Hepatocyte (in vitro differentiated cells): ENCODE measurements at regions not wholly inside any gene's neighbourhood (a gene's known extent, or its start where the extent isn't known, plus 50 kb on each side); places are given as distances from the start of the nearest gene placed in this dataset.

Source experiments
- DNase-seq: peaks from one replicate; pipeline ENCODE4 v3.0.0-alpha.2; 2016; ENCODE audit warnings: low spot score
- H2AFZ ChIP-seq: fragments of 200-600 bp; sonication (generic); 2 replicates; pipeline ENCODE4 v1.6.0; 2016; ENCODE audit warnings: antibody characterized with exemption, mild to moderate bottlenecking
- H3K27ac ChIP-seq: fragments of 200-600 bp; sonication (generic); 2 replicates; pipeline ENCODE4 v1.5.1; 2016; ENCODE audit warnings: mild to moderate bottlenecking
- H3K27me3 ChIP-seq: fragments of 200-600 bp; sonication (generic); 2 replicates; pipeline ENCODE4 v1.6.1; 2016
- H3K36me3 ChIP-seq: fragments of 200-600 bp; sonication (generic); replicated peaks from 2 replicates; pipeline ENCODE4 v1.5.1; 2016; ENCODE audit warnings: low read depth; ENCODE audit not compliant: insufficient read depth
- H3K4me1 ChIP-seq: fragments of 200-600 bp; sonication (generic); 2 replicates; pipeline ENCODE4 v1.5.1; 2016; ENCODE audit warnings: mild to moderate bottlenecking, moderate library complexity; ENCODE audit not compliant: insufficient read depth
- H3K4me2 ChIP-seq: fragments of 200-600 bp; sonication (generic); 2 replicates; pipeline ENCODE4 v1.6.0; 2016
- H3K4me3 ChIP-seq: fragments of 200-600 bp; sonication (generic); 2 replicates; pipeline ENCODE4 v1.5.1; 2016; ENCODE audit warnings: mild to moderate bottlenecking
- H3K79me2 ChIP-seq: fragments of 200-600 bp; sonication (generic); 2 replicates; pipeline ENCODE4 v1.6.0; 2017; ENCODE audit warnings: mild to moderate bottlenecking
- H3K9me2 ChIP-seq: fragments of 200-600 bp; sonication (generic); replicated peaks from 2 replicates; pipeline ENCODE4 v1.6.0; 2017; ENCODE audit warnings: mild to moderate bottlenecking; ENCODE audit not compliant: insufficient read depth
- H3K9me3 ChIP-seq: fragments of 200-600 bp; sonication (generic); 2 replicates; pipeline ENCODE4 v1.5.1; 2016; ENCODE audit warnings: low read depth, mild to moderate bottlenecking
- H4K20me1 ChIP-seq: fragments of 200-600 bp; sonication (generic); 2 replicates; pipeline ENCODE4 v1.6.0; 2016; ENCODE audit warnings: mild to moderate bottlenecking; ENCODE audit not compliant: insufficient read depth, poor library complexity, severe bottlenecking
- EZH2 ChIP-seq: fragments of 200-600 bp; sonication (generic); IDR thresholded peaks from 2 replicates; pipeline ENCODE4 v1.6.1; 2016; ENCODE audit warnings: antibody characterized with exemption, mild to moderate bottlenecking, borderline replicate concordance
- EZH2phosphoT487 ChIP-seq: fragments of 200-600 bp; sonication (generic); IDR thresholded peaks from one replicate; pipeline ENCODE4 v1.6.1; 2018; ENCODE audit warnings: antibody characterized with exemption, mild to moderate bottlenecking, low read depth, moderate library complexity; ENCODE audit not compliant: unreplicated experiment, severe bottlenecking
- WGBS: methylation state at CpG from one replicate; pipeline ENCODE4 v1.1.6; 2016; ENCODE audit warnings: low lambda C conversion rate; ENCODE audit errors: missing lambda C conversion rate; 5-methylcytosine and 5-hydroxymethylcytosine counted together
- TF ChIP-seq, protein P1 (sequence below): fragments of 200-600 bp; sonication (generic); IDR thresholded peaks from 2 replicates; pipeline ENCODE4 v1.5.1; 2016; ENCODE audit warnings: antibody characterized with exemption, mild to moderate bottlenecking; ENCODE audit not compliant: poor library complexity

DNA sequence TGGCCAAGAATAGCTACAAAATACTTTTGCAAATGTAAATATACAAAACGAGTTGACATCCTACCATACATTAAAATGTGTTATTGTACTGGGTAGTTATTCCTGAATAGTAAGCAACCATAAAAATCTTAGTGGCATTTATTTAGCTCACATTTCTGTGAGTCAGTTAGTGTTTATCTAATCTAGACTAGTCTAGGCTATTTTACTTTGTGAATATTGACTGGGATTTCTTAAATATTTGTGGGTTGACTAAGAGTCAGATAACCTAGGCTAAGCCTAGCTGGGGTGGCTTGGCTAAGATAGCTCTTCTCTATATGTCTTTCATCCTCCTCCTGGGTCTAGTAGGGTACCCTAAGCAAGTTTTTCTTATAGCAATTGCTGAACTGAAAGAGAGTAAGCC lies 543.8 kb upstream of the DIAPH2 start:
- no peak for TF ChIP-seq EZH2
- TF ChIP-seq, protein P1, sequence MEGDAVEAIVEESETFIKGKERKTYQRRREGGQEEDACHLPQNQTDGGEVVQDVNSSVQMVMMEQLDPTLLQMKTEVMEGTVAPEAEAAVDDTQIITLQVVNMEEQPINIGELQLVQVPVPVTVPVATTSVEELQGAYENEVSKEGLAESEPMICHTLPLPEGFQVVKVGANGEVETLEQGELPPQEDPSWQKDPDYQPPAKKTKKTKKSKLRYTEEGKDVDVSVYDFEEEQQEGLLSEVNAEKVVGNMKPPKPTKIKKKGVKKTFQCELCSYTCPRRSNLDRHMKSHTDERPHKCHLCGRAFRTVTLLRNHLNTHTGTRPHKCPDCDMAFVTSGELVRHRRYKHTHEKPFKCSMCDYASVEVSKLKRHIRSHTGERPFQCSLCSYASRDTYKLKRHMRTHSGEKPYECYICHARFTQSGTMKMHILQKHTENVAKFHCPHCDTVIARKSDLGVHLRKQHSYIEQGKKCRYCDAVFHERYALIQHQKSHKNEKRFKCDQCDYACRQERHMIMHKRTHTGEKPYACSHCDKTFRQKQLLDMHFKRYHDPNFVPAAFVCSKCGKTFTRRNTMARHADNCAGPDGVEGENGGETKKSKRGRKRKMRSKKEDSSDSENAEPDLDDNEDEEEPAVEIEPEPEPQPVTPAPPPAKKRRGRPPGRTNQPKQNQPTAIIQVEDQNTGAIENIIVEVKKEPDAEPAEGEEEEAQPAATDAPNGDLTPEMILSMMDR: no peak
- no peak for TF ChIP-seq EZH2phosphoT487
- Histone ChIP-seq H2AFZ (no peak overlapping the region), H3K4me2 (no peak overlapping the region), H3K4me1 (no peaks in the 10 kb centered on the region), H4K20me1 (no peaks in the 10 kb centered on the region), H3K36me3 (no peaks in the 10 kb centered on the region), H3K4me3 (no peak overlapping the region), H3K79me2 (no peaks in the 10 kb centered on the region), H3K9me2 (no peaks in the 10 kb centered on the region), H3K27ac (no peak overlapping the region), H3K27me3 (no peaks in the 10 kb centered on the region), H3K9me3 (no peaks in the 10 kb centered on the region)
- DNase-seq: no peak
- 21% methylated on average over 1 of the region's 1 CpG for WGBS

DNA sequence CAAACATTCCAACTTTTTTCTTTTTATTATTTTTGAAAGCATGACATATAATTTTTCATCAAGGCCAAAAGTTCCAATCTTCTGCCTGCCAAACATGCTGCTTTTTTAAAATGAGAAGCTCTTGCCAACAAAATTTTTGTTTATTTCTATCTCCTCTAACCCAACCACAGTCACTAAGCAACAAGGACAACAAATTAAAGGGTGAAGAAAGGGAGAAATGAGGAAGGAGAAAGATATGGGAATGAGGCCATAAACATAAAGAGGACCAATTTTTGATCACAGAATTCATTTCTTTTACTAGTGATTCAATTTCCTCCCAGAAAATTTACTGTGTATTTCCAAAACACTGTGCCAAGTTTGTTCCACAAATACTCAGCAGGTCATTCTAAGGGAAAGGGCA lies 537.0 kb upstream of the DIAPH2 start:
- H3K27me3 ChIP-seq: no peaks in the 10 kb centered on the region
- H3K27ac ChIP-seq: no peak overlapping the region

DNA sequence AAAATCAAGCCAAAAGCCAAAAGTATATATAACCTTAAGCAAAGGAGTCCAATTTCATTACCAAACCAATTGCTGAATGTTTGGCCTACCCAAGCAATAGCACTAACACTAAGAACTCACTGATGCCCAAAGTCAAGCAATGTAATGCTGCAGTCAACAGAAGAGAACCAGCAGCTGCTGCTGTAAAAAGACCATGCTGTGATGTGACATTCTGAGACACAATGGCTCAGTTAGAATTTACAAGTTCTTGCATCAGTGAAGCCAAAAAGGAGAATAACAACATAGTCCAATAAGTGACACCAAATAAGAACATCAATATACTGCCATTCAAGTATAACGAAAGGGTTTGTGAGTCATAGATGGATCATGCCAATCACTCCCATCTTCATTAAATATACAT lies 514.0 kb upstream of the DIAPH2 start:
- Histone ChIP-seq H3K36me3 (no peaks in the 10 kb centered on the region), H3K4me1 (no peaks in the 10 kb centered on the region), H3K4me3 (no peak overlapping the region), H4K20me1 (no peaks in the 10 kb centered on the region), H3K27me3 (no peaks in the 10 kb centered on the region), H3K9me3 (peaks cover 7% of the 10 kb centered on the region), H2AFZ (no peak overlapping the region), H3K79me2 (no peaks in the 10 kb centered on the region), H3K4me2 (no peak overlapping the region), H3K9me2 (no peaks in the 10 kb centered on the region), H3K27ac (no peak overlapping the region)
- DNase-seq: no peak
- 85% methylated on average over 1 of the region's 1 CpG for WGBS
- TF ChIP-seq, protein P1: no peak
- TF ChIP-seq EZH2 (no peak), EZH2phosphoT487 (no peak)

More for the DNA sequence above, 537.0 kb upstream of the DIAPH2 start:
- TF ChIP-seq EZH2 (no peak), EZH2phosphoT487 (no peak)
- TF ChIP-seq, protein P1: no peak
- Histone ChIP-seq H4K20me1 (no peaks in the 10 kb centered on the region), H3K9me3 (no peaks in the 10 kb centered on the region), H3K4me2 (no peak overlapping the region), H2AFZ (no peak overlapping the region), H3K36me3 (no peaks in the 10 kb centered on the region), H3K9me2 (no peaks in the 10 kb centered on the region), H3K4me1 (no peaks in the 10 kb centered on the region), H3K4me3 (no peak overlapping the region), H3K79me2 (no peaks in the 10 kb centered on the region)
- no peak for DNase-seq

DNA sequence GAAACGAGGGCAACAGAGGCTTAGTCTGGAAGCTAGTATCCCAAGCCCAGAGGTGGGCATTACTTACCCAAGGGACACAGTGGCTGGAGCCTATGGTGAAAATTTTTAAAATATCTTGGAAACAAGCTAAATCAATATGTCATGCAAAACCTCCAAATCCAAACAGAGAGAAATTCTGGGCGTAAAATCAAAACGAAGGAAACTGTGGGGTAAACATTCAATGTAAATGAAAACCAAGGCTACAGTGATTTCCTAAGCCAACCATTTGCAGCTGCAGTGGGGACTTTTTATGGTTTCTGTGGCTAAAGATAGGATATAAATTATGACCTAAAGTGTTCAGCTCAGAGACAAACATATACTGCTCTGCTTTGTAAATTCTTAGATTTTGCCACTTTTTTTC lies 507.7 kb upstream of the DIAPH2 start:
- no peaks in the 10 kb centered on the region for H3K4me1 ChIP-seq
- H4K20me1 ChIP-seq: no peaks in the 10 kb centered on the region
- H3K27me3 ChIP-seq: no peaks in the 10 kb centered on the region
- H2AFZ ChIP-seq: no peak overlapping the region
- no peak overlapping the region for H3K4me3 ChIP-seq
- 82% methylated on average over 3 of the region's 3 CpGs for WGBS
- H3K27ac ChIP-seq: no peak overlapping the region
- H3K9me2 ChIP-seq: no peaks in the 10 kb centered on the region
- DNase-seq: no peak
- H3K79me2 ChIP-seq: no peaks in the 10 kb centered on the region
- no peak overlapping the region for H3K4me2 ChIP-seq
- no peaks in the 10 kb centered on the region for H3K36me3 ChIP-seq
- TF ChIP-seq, protein P1: no peak
- TF ChIP-seq EZH2phosphoT487 (no peak), EZH2 (no peak)
- no peaks in the 10 kb centered on the region for H3K9me3 ChIP-seq
